ENCODE measurements at regions not wholly inside any gene's neighbourhood (a gene's known extent, or its start where the extent isn't known, plus 50 kb on each side); places are given as distances from the start of the nearest gene placed in this dataset.

- TF ChIP-seq GATA2 (IDR thresholded peaks at IDR 0.05; ENCODE audit: insufficient read depth, insufficient read length, low read depth, low read length) (no peak), POLR2A (IDR thresholded peaks at IDR 0.05; ENCODE audit: low read depth, low read length) (no peak), FOS (IDR thresholded peaks at IDR 0.05; ENCODE audit: borderline replicate concordance, insufficient read depth, low read length) (no peak), MAX (IDR thresholded peaks at IDR 0.05; ENCODE audit: insufficient read depth, insufficient read length) (no peak), JUN (IDR thresholded peaks at IDR 0.05; ENCODE audit: borderline replicate concordance, insufficient read depth, insufficient read length, low read depth) (no peak), CTCF (IDR thresholded peaks at IDR 0.05; ENCODE audit: extremely low read depth in 1 of 2, insufficient read depth in 1 of 2, low read depth in 1 of 2, low read length in 2 of 2) (no peak), MYC (IDR thresholded peaks at IDR 0.05; ENCODE audit: low read depth, low read length) (no peak), EZH2 (IDR thresholded peaks at IDR 0.05; ENCODE audit: borderline replicate concordance, low read depth, low read length, severe bottlenecking) (no peak), POLR2AphosphoS5 (IDR thresholded peaks at IDR 0.05; ENCODE audit: insufficient read depth, low read depth, low read length) (no peak)
- Histone ChIP-seq H3K79me2 (ENCODE audit: control insufficient read depth, insufficient read depth, low read length) (no peaks in the 10 kb centered on the region), H3K4me2 (ENCODE audit: insufficient read depth, low read length) (no peak overlapping the region), H3K9ac (replicated peaks; ENCODE audit: extremely low read depth, insufficient read depth, low read length) (no peak overlapping the region), H3K36me3 (ENCODE audit: control insufficient read depth in 2 of 2, extremely low read depth in 1 of 2, insufficient read depth in 2 of 2, low read length in 2 of 2) (no peaks in the 10 kb centered on the region), H3K27ac (ENCODE audit: insufficient read depth, low read depth, low read length) (no peak overlapping the region), H4K20me1 (replicated peaks; ENCODE audit: control insufficient read depth, extremely low read depth, insufficient read depth, low read length) (no peaks in the 10 kb centered on the region), H2AFZ (ENCODE audit: low read depth, low read length) (no peak overlapping the region), H3K4me1 (ENCODE audit: control insufficient read depth, extremely low read depth, insufficient read depth, low read length) (no peaks in the 10 kb centered on the region), H3K4me3 (replicated peaks in 1 of 3; ENCODE audit: insufficient read depth in 1 of 3, low read depth in 1 of 3, low read length in 3 of 3) (no peak overlapping the region), H3K9me3 (replicated peaks; ENCODE audit: control insufficient read depth, insufficient read depth, low read length) (no peaks in the 10 kb centered on the region), H3K9me1 (replicated peaks; ENCODE audit: control insufficient read depth, extremely low read depth, insufficient read depth, low read length) (no peaks in the 10 kb centered on the region), H3K27me3 (ENCODE audit: control insufficient read depth in 2 of 2, insufficient read depth in 2 of 2, low read length in 2 of 2) (peaks cover 2% of the 10 kb centered on the region in 2 experiments)
- dilution Hi-C loops (cut with MboI; ENCODE audit: extremely low pct_ligation_motif_present, low sequenced_read_pairs) (no loop called here), intact Hi-C loops (cut with micrococcal nuclease) (no loop called here)
- no peak for FAIRE-seq
- ChIA-PET CTCF (no interaction called here), POLR2A (no interaction called here)
- BruUV-seq (replicated peaks) = no TSS peak
- DNase-seq (ENCODE audit: low read depth, low spot score) = no peak
These were observed 146.2 kb downstream of the LMLN start for GRCh38 chr3:198106265-198106664.

Measured in endothelial cell of umbilical vein (primary cell).